Activated B cell treated with CpG ODN at 0.5 μM for 24 hours (primary cell): ENCODE measurements at regions not wholly inside any gene's neighbourhood (a gene's known extent, or its start where the extent isn't known, plus 50 kb on each side); places are given as distances from the start of the nearest gene placed in this dataset.

Source experiments
- ATAC-seq: fragments of 200-7000 bp; cut with Tn5 transposase; one replicate; pipeline ENCODE4 v1.10.0; 2021; ENCODE audit warnings: low read depth, mild to moderate bottlenecking, moderate library complexity
- CTCF ChIA-PET: fragments of 350-600 bp; sonication (Branson Sonifier 250); formaldehyde crosslinking; loops from one replicate; lab custom pipeline; 2021; ENCODE audit warnings: antibody characterized with exemption; lab: Charles Lee
- POLR2A ChIA-PET: fragments of 350-600 bp; sonication (Branson Sonifier 250); formaldehyde crosslinking; loops from one replicate; lab custom pipeline; 2021; ENCODE audit warnings: antibody characterized with exemption; lab: Charles Lee
- DNase-seq: peaks from one replicate; pipeline ENCODE4 v3.0.0; 2022
- H3K27ac Mint-ChIP-seq: one replicate; pipeline ENCODE4 v1.8.0; 2020; ENCODE audit warnings: mixed read lengths
- H3K27me3 Mint-ChIP-seq: one replicate; pipeline ENCODE4 v1.8.0; 2021; ENCODE audit warnings: mixed read lengths
- H3K36me3 Mint-ChIP-seq: one replicate; pipeline ENCODE4 v1.8.0; 2021; ENCODE audit warnings: low read depth, mixed read lengths
- H3K4me1 Mint-ChIP-seq: one replicate; pipeline ENCODE4 v1.8.0; 2021; ENCODE audit warnings: mixed read lengths
- H3K4me3 Mint-ChIP-seq: one replicate; pipeline ENCODE4 v1.8.0; 2020; ENCODE audit warnings: mild to moderate bottlenecking, mixed read lengths
- H3K9me3 Mint-ChIP-seq: one replicate; pipeline ENCODE4 v1.8.0; 2020; ENCODE audit warnings: mixed read lengths
- intact Hi-C: fragments of 100-400 bp; cut with micrococcal nuclease; formaldehyde crosslinking; loops from one replicate; pipeline ENCODE4 v1.15.1; 2024
- TF ChIP-seq, protein P1 (sequence below): fragments of 200-600 bp; IDR thresholded peaks from one replicate; pipeline ENCODE4 v1.8.0; 2022; ENCODE audit warnings: antibody characterized with exemption, mild to moderate bottlenecking

- peak; percentile 77 for ATAC-seq
- intact Hi-C loops: loop anchor here (1.0 to 2.0 kb wide), 3 partner anchors 337 to 927 kb away; no protein-coding TSS in a partner anchor
- H3K4me3 Mint-ChIP-seq: no peak overlapping the region
- no peaks in the 10 kb centered on the region for H3K4me1 Mint-ChIP-seq
- CTCF ChIA-PET: interaction anchor here (0.7 to 1.9 kb wide), 4 partner anchors 16 to 1253 kb away, joined by 3 to 9 read pairs (median 6); no protein-coding TSS in a partner anchor
- no peaks in the 10 kb centered on the region for H3K36me3 Mint-ChIP-seq
- POLR2A ChIA-PET: no interaction called here
- no peaks in the 10 kb centered on the region for H3K9me3 Mint-ChIP-seq
- H3K27me3 Mint-ChIP-seq: peaks cover 2% of the 10 kb centered on the region
- H3K27ac Mint-ChIP-seq: no peak overlapping the region
- TF ChIP-seq, protein P1, sequence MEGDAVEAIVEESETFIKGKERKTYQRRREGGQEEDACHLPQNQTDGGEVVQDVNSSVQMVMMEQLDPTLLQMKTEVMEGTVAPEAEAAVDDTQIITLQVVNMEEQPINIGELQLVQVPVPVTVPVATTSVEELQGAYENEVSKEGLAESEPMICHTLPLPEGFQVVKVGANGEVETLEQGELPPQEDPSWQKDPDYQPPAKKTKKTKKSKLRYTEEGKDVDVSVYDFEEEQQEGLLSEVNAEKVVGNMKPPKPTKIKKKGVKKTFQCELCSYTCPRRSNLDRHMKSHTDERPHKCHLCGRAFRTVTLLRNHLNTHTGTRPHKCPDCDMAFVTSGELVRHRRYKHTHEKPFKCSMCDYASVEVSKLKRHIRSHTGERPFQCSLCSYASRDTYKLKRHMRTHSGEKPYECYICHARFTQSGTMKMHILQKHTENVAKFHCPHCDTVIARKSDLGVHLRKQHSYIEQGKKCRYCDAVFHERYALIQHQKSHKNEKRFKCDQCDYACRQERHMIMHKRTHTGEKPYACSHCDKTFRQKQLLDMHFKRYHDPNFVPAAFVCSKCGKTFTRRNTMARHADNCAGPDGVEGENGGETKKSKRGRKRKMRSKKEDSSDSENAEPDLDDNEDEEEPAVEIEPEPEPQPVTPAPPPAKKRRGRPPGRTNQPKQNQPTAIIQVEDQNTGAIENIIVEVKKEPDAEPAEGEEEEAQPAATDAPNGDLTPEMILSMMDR: no peak
- no peak for DNase-seq
Observed at GRCh38 chr11:104609311-104610085, 288.8 kb downstream of the CASP12 start.

- TF ChIP-seq, protein P1: no peak
- Mint-ChIP-seq H3K9me3 (peaks cover 6% of the 10 kb centered on the region), H3K27me3 (peaks cover 5% of the 10 kb centered on the region), H3K27ac (no peak overlapping the region), H3K36me3 (no peaks in the 10 kb centered on the region), H3K4me1 (no peaks in the 10 kb centered on the region), H3K4me3 (no peak overlapping the region)
- intact Hi-C loops: no loop called here
- ChIA-PET POLR2A (no interaction called here), CTCF (no interaction called here)
- no peak for ATAC-seq
- no peak for DNase-seq
Observed at GRCh38 chr11:104602643-104603042, 295.6 kb downstream of the CASP12 start.

GRCh38 chr11:104594228-104594958, 303.9 kb downstream of the CASP12 start:
- ATAC-seq (no peak), DNase-seq (no peak)

DNA sequence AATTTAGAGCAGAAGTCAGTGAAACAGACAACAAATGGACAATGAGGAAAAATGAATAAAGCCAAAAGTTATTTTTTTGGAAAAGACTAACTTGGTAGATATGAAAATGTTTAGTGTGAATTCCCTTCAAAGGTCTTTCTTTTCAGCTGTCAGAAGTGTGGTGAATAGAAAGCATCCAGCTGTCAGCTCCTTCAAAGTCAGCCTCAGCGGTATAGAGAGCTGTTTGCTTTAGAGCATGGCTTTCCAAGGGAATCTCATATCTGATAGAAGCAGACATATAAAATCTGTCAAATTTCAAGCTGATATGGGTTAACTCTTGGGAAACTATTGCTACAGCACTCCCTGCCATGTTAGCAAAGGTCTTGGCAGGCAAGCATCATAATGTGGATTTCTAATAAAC, 309.3 kb downstream of the CASP12 start:
- ChIA-PET CTCF (no interaction called here), POLR2A (no interaction called here)
- H3K9me3 Mint-ChIP-seq: no peaks in the 10 kb centered on the region
- peaks cover 8% of the 10 kb centered on the region for H3K27me3 Mint-ChIP-seq
- intact Hi-C loops: no loop called here
- no peak overlapping the region for H3K27ac Mint-ChIP-seq
- TF ChIP-seq, protein P1: no peak
- H3K4me3 Mint-ChIP-seq: no peak overlapping the region
- H3K4me1 Mint-ChIP-seq: no peaks in the 10 kb centered on the region
- no peaks in the 10 kb centered on the region for H3K36me3 Mint-ChIP-seq
- ATAC-seq (no peak), DNase-seq (no peak)

More at GRCh38 chr11:104594228-104594958, 303.9 kb downstream of the CASP12 start:
- H3K27ac Mint-ChIP-seq: no peak overlapping the region
- no peaks in the 10 kb centered on the region for H3K4me1 Mint-ChIP-seq
- intact Hi-C loops: no loop called here
- ChIA-PET POLR2A (no interaction called here), CTCF (no interaction called here)
- H3K27me3 Mint-ChIP-seq: peaks cover 11% of the 10 kb centered on the region
- H3K9me3 Mint-ChIP-seq: no peaks in the 10 kb centered on the region
- no peaks in the 10 kb centered on the region for H3K36me3 Mint-ChIP-seq
- TF ChIP-seq, protein P1: no peak
- H3K4me3 Mint-ChIP-seq: no peak overlapping the region

DNA sequence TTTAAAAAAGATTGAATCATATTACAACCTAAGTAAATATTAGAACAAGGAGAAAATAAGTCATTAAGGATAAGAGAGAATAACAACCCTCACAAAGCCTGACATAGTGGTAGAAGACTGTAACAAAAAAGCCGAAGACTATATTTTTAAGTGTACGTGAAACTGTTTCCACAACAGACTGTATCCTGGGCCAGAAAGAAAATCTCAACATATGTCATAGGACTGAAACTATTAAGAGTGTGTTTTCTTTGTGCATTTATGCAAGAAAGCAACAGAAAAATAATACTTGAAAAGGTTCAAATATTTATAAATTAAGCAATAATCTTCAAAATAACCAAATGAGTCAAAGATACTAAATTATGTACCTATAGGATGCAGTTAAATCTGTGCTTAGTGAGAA, 309.8 kb downstream of the CASP12 start:
- ATAC-seq (no peak), DNase-seq (no peak)
- Mint-ChIP-seq H3K27me3 (peaks cover 13% of the 10 kb centered on the region), H3K27ac (no peak overlapping the region), H3K36me3 (no peaks in the 10 kb centered on the region), H3K4me3 (no peak overlapping the region), H3K4me1 (no peaks in the 10 kb centered on the region), H3K9me3 (no peaks in the 10 kb centered on the region)
- intact Hi-C loops: no loop called here
- CTCF ChIA-PET: no interaction called here
- POLR2A ChIA-PET: no interaction called here
- TF ChIP-seq, protein P1: no peak
